HepG2 (cell line): ENCODE measurements at regions not wholly inside any gene's neighbourhood (a gene's known extent, or its start where the extent isn't known, plus 50 kb on each side); places are given as distances from the start of the nearest gene placed in this dataset.

Source experiments
- GABPA ChIP-seq, 2 experiments: IDR thresholded peaks; 2 replicates each; pipeline ENCODE4 v1.6.1; 2011 to 2016; ENCODE audit warnings: low read depth in 2 of 2, low read length in 1 of 2, missing biosample characterization in 1 of 2, missing genetic modification characterization in 1 of 2
- JUNB ChIP-seq: sonication (generic); formaldehyde crosslinking; IDR thresholded peaks from 2 replicates; pipeline ENCODE4 v1.8.0; 2022; ENCODE audit warnings: missing genetic modification reagents, mild to moderate bottlenecking, borderline replicate concordance
- MED1 ChIP-seq: sonication (generic); formaldehyde crosslinking; IDR thresholded peaks from 2 replicates; pipeline ENCODE4 v1.4.0; 2020; ENCODE audit warnings: missing genetic modification reagents
- POLR2A ChIP-seq, 2 experiments: IDR thresholded peaks; 2 replicates each; pipeline ENCODE4 v1.6.1; 2011; ENCODE audit warnings: low read depth in 2 of 2, low read length in 2 of 2, mild to moderate bottlenecking in 1 of 2, moderate library complexity in 1 of 2; ENCODE audit not compliant: insufficient read depth in 1 of 2
- RAD21 ChIP-seq: fragments of 450-650 bp; formaldehyde crosslinking; IDR thresholded peaks from 2 replicates; pipeline ENCODE4 v1.5.0; 2020; ENCODE audit warnings: mild to moderate bottlenecking
- RBM22 ChIP-seq: fragments of 200-400 bp; formaldehyde crosslinking; optimal IDR thresholded peaks from 2 replicates; pipeline ENCODE3; 2017; ENCODE audit warnings: mild to moderate bottlenecking, low read length, moderate library complexity
- STAG1 ChIP-seq: sonication (generic); formaldehyde crosslinking; IDR thresholded peaks from 2 replicates; pipeline ENCODE4 v1.4.0; 2020; ENCODE audit warnings: missing genetic modification reagents
- ZNF674 ChIP-seq: sonication (generic); formaldehyde crosslinking; IDR thresholded peaks from 2 replicates; pipeline ENCODE4 v1.5.0; 2020; ENCODE audit warnings: low read depth, mild to moderate bottlenecking, missing genetic modification reagents
- TF ChIP-seq, protein P1 (sequence below): sonication (generic); formaldehyde crosslinking; IDR thresholded peaks from 2 replicates; pipeline ENCODE4 v1.5.0; 2020; ENCODE audit warnings: mild to moderate bottlenecking, missing genetic modification reagents, moderate library complexity

DNA sequence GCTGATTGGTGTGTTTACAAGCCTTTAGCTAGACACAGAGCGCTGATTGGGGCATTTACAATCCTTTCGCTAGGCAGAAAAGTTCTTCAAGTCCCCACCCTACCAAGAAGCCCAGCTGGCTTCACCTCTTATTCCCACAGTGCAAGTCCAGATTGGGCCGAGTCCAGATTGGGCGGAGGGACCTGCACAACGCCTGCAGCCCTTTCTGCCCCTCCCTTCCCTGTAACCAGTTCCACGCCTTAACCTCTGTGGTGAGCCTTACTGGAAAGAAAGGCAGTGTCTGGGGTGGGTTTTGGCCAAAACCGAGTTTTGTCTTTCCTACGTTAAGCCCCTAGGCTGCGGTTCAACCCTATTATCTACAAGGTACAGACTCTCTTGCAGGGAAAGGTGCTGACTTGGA lies 268.7 kb downstream of the ZEB1 start:
- no peak for TF ChIP-seq ZNF674 (CRISPR knock-in tag)
- no peak for TF ChIP-seq POLR2A (IDR thresholded peaks at IDR 0.05; ENCODE audit: insufficient read depth in 1 of 2, low read depth in 2 of 2, low read length in 2 of 2)
- TF ChIP-seq RBM22, result no peak
- no peak for TF ChIP-seq STAG1 (CRISPR knock-in tag)
- TF ChIP-seq MED1, result no peak
- no peak for TF ChIP-seq GABPA (IDR thresholded peaks at IDR 0.05; ENCODE audit: low read depth, low read length)
- TF ChIP-seq GABPA (CRISPR knock-in tag; IDR thresholded peaks at IDR 0.05; ENCODE audit: low read depth), result no peak
- TF ChIP-seq, protein P1, sequence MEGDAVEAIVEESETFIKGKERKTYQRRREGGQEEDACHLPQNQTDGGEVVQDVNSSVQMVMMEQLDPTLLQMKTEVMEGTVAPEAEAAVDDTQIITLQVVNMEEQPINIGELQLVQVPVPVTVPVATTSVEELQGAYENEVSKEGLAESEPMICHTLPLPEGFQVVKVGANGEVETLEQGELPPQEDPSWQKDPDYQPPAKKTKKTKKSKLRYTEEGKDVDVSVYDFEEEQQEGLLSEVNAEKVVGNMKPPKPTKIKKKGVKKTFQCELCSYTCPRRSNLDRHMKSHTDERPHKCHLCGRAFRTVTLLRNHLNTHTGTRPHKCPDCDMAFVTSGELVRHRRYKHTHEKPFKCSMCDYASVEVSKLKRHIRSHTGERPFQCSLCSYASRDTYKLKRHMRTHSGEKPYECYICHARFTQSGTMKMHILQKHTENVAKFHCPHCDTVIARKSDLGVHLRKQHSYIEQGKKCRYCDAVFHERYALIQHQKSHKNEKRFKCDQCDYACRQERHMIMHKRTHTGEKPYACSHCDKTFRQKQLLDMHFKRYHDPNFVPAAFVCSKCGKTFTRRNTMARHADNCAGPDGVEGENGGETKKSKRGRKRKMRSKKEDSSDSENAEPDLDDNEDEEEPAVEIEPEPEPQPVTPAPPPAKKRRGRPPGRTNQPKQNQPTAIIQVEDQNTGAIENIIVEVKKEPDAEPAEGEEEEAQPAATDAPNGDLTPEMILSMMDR (CRISPR knock-in tag), result no peak
- no peak for TF ChIP-seq JUNB (CRISPR knock-in tag)
- no peak for TF ChIP-seq RAD21 (CRISPR knock-in tag)
